HG02938 (cell line): ENCODE measurements at regions not wholly inside any gene's neighbourhood (a gene's known extent, or its start where the extent isn't known, plus 50 kb on each side); places are given as distances from the start of the nearest gene placed in this dataset.
"Not testable (repeated sequence)": the region's sequence is repeated elsewhere in the genome, so short reads cannot be mapped to it uniquely, and the experiment has no call there.

Experiments used
- ATAC-seq: cut with Tn5 transposase; IDR thresholded peaks from one replicate; pipeline ENCODE4 v1.9.1; 2021; ENCODE audit warnings: mild to moderate bottlenecking, moderate library complexity; ENCODE audit not compliant: unreplicated experiment

GRCh38 chrY:26167332-26167731 lies 545.4 kb downstream of the CDY1 start:
- ATAC-seq: not testable (repeated sequence)

- ATAC-seq: not testable (repeated sequence)
Measured at GRCh38 chrY:26179326-26179725, 557.4 kb downstream of the CDY1 start.

GRCh38 chrY:26224974-26225373 lies 603.1 kb downstream of the CDY1 start:
- not testable (repeated sequence) for ATAC-seq

- peak; percentile 72 for ATAC-seq
Measured at GRCh38 chrY:26225468-26225867, 603.6 kb downstream of the CDY1 start.

- ATAC-seq: not testable (repeated sequence)
Measured at GRCh38 chrY:26240944-26241343, 619.0 kb downstream of the CDY1 start.

- ATAC-seq: not testable (repeated sequence)
Measured at GRCh38 chrY:26254262-26254661, 632.3 kb downstream of the CDY1 start.

- not testable (repeated sequence) for ATAC-seq
Measured at GRCh38 chrY:26265449-26265848, 643.5 kb downstream of the CDY1 start.

- not testable (repeated sequence) for ATAC-seq
Measured at GRCh38 chrY:26268421-26268820, 646.5 kb downstream of the CDY1 start.

GRCh38 chrY:26268934-26269333 lies 647.0 kb downstream of the CDY1 start:
- ATAC-seq: not testable (repeated sequence)

GRCh38 chrY:26273089-26273488 lies 651.2 kb downstream of the CDY1 start:
- not testable (repeated sequence) for ATAC-seq

- not testable (repeated sequence) for ATAC-seq
Measured at GRCh38 chrY:26306046-26306445, 684.1 kb downstream of the CDY1 start.

- ATAC-seq: not testable (repeated sequence)
Measured at GRCh38 chrY:26306630-26307385, 684.9 kb downstream of the CDY1 start.

GRCh38 chrY:26308308-26308707 lies 686.4 kb downstream of the CDY1 start:
- not testable (repeated sequence) for ATAC-seq

- ATAC-seq: not testable (repeated sequence)
Measured at GRCh38 chrY:26315065-26315464, 693.1 kb downstream of the CDY1 start.

GRCh38 chrY:26319488-26320202 lies 697.7 kb downstream of the CDY1 start:
- not testable (repeated sequence) for ATAC-seq

- not testable (repeated sequence) for ATAC-seq
Measured at GRCh38 chrY:26322756-26323155, 700.8 kb downstream of the CDY1 start.

- ATAC-seq: not testable (repeated sequence)
Measured at GRCh38 chrY:26352931-26353330, 731.0 kb downstream of the CDY1 start.

GRCh38 chrY:26354191-26354590 lies 732.3 kb downstream of the CDY1 start:
- no peak for ATAC-seq

- not testable (repeated sequence) for ATAC-seq
Measured at GRCh38 chrY:26359869-26360268, 738.0 kb downstream of the CDY1 start.

GRCh38 chrY:26360472-26360871 lies 738.6 kb downstream of the CDY1 start:
- not testable (repeated sequence) for ATAC-seq

GRCh38 chrY:26363442-26363841 lies 741.5 kb downstream of the CDY1 start:
- not testable (repeated sequence) for ATAC-seq

- ATAC-seq: not testable (repeated sequence)
Measured at GRCh38 chrY:26366091-26366490, 744.2 kb downstream of the CDY1 start.
